Uterus (tissue), 2 donors: ENCODE measurements at regions not wholly inside any gene's neighbourhood (a gene's known extent, or its start where the extent isn't known, plus 50 kb on each side); places are given as distances from the start of the nearest gene placed in this dataset.

Source experiments
- POLR2A ChIP-seq, 2 donors: fragments of 450-650 bp; IDR thresholded peaks; one replicate each; pipeline ENCODE4 v1.6.1; 2016; ENCODE audit warnings: antibody characterized with exemption in 2 of 2, mild to moderate bottlenecking in 1 of 2, moderate library complexity in 1 of 2
- TF ChIP-seq, protein P1 (sequence below), 4 experiments: fragments of 200-600 bp in 2 of 4; fragments of 450-650 bp in 2 of 4; sonication (generic) in 2 of 4; IDR thresholded peaks; one replicate each; pipeline ENCODE4 v1.5.1; 2016 to 2019; ENCODE audit warnings: antibody characterized with exemption in 4 of 4, mild to moderate bottlenecking in 2 of 4, moderate library complexity in 1 of 4

DNA sequence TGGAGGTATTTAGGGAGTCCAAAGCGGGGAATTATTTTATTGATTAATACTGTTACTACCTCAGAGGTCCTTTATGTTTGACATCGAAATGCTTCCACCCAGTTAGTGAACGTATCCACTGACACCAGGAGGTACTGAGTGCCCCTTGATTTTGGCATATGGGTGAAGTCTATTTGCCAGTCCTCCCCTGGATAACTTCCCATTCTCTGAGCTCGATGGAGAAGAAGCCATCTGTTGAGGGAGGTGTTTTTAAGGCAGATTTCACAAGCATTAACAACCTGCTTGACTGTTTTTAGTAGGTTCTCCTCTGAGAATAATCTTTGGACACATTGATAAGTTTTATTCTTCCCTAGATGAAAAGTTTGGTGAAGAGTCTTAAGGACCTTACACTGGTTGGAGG is 165.3 kb upstream of the NREP start:
- TF ChIP-seq, protein P1, sequence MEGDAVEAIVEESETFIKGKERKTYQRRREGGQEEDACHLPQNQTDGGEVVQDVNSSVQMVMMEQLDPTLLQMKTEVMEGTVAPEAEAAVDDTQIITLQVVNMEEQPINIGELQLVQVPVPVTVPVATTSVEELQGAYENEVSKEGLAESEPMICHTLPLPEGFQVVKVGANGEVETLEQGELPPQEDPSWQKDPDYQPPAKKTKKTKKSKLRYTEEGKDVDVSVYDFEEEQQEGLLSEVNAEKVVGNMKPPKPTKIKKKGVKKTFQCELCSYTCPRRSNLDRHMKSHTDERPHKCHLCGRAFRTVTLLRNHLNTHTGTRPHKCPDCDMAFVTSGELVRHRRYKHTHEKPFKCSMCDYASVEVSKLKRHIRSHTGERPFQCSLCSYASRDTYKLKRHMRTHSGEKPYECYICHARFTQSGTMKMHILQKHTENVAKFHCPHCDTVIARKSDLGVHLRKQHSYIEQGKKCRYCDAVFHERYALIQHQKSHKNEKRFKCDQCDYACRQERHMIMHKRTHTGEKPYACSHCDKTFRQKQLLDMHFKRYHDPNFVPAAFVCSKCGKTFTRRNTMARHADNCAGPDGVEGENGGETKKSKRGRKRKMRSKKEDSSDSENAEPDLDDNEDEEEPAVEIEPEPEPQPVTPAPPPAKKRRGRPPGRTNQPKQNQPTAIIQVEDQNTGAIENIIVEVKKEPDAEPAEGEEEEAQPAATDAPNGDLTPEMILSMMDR (IDR thresholded peaks at IDR 0.05): no peak
- no peak for TF ChIP-seq POLR2A (IDR thresholded peaks at IDR 0.05)
